Liver (tissue), 8 donors: ENCODE measurements at regions not wholly inside any gene's neighbourhood (a gene's known extent, or its start where the extent isn't known, plus 50 kb on each side); places are given as distances from the start of the nearest gene placed in this dataset.

ENCODE experiments used
- DNase-seq: peaks from one replicate; pipeline ENCODE4 v3.0.0-alpha.2; 2017; ENCODE audit warnings: low spot score
- H3K27ac ChIP-seq, 2 donors: one replicate each; pipeline ENCODE4 v1.7.0; 2013; ENCODE audit warnings: inconsistent platforms in 2 of 2, low read length in 2 of 2, control low read depth in 1 of 2, low read depth in 1 of 2, mild to moderate bottlenecking in 1 of 2
- H3K27me3 ChIP-seq, 4 donors: one replicate each; pipeline versions ENCODE4 v1.6.1 to v1.7.0; 2013; ENCODE audit warnings: low read length in 3 of 4, inconsistent platforms in 1 of 4, mild to moderate bottlenecking in 1 of 4, moderate library complexity in 1 of 4; ENCODE audit not compliant: control insufficient read depth in 4 of 4, insufficient read depth in 4 of 4
- H3K36me3 ChIP-seq, 4 donors: one replicate each; pipeline versions ENCODE4 v1.6.1 to v1.7.0; 2013; ENCODE audit warnings: low read length in 3 of 4, mild to moderate bottlenecking in 3 of 4, low read depth in 1 of 4, moderate library complexity in 1 of 4; ENCODE audit not compliant: control insufficient read depth in 4 of 4, insufficient read depth in 3 of 4
- H3K4me1 ChIP-seq, 4 donors: one replicate each; pipeline versions ENCODE4 v1.6.1 to v1.7.0; 2013; ENCODE audit warnings: low read length in 3 of 4, mild to moderate bottlenecking in 3 of 4, moderate library complexity in 1 of 4; ENCODE audit not compliant: control insufficient read depth in 4 of 4, insufficient read depth in 4 of 4
- H3K4me3 ChIP-seq, 3 donors: one replicate each; pipeline versions ENCODE4 v1.6.1 to v1.7.0; 2013; ENCODE audit warnings: low read length in 3 of 3, control low read depth in 1 of 3, low read depth in 1 of 3, mild to moderate bottlenecking in 1 of 3
- H3K9ac ChIP-seq, 2 donors: one replicate each; pipeline ENCODE4 v1.7.0; 2013; ENCODE audit warnings: low read length in 2 of 2, mild to moderate bottlenecking in 2 of 2, moderate library complexity in 2 of 2, control low read depth in 1 of 2, low read depth in 1 of 2
- H3K9me3 ChIP-seq, 4 donors: one replicate each; pipeline versions ENCODE4 v1.6.1 to v1.7.0; 2013; ENCODE audit warnings: low read length in 3 of 4; ENCODE audit not compliant: control insufficient read depth in 4 of 4
- CTCF ChIP-seq: fragments of 150-350 bp; IDR thresholded peaks from 2 replicates; pipeline ENCODE4 v1.5.1; 2017; ENCODE audit warnings: improper control_type of control experiment, low read depth, low read length; ENCODE audit not compliant: missing input control
- EGR1 ChIP-seq, 2 donors: IDR thresholded peaks; 2 replicates each; pipeline ENCODE4 v1.6.1; 2016 to 2018; ENCODE audit warnings: antibody characterized with exemption in 2 of 2, low read depth in 2 of 2
- FOXA1 ChIP-seq: IDR thresholded peaks from 2 replicates; pipeline ENCODE4 v1.6.1; 2016; ENCODE audit warnings: antibody characterized with exemption
- FOXA2 ChIP-seq: IDR thresholded peaks from 2 replicates; pipeline ENCODE4 v1.6.1; 2016; ENCODE audit warnings: antibody characterized with exemption
- GABPA ChIP-seq, 2 donors: IDR thresholded peaks in 1 of 2; conservative IDR thresholded peaks in 1 of 2; 2 replicates each; pipeline ENCODE4 v1.6.1; 2016; ENCODE audit warnings: antibody characterized with exemption in 2 of 2, mild to moderate bottlenecking in 1 of 2, moderate library complexity in 1 of 2
- HNF4A ChIP-seq, 2 donors: conservative IDR thresholded peaks; 2 replicates each; pipeline ENCODE4 v1.6.1; 2016; ENCODE audit warnings: antibody characterized with exemption in 2 of 2, mild to moderate bottlenecking in 2 of 2
- HNF4G ChIP-seq: IDR thresholded peaks from 2 replicates; pipeline ENCODE4 v1.6.1; 2016; ENCODE audit warnings: antibody characterized with exemption
- JUND ChIP-seq, 2 donors: IDR thresholded peaks; 2 replicates each; pipeline ENCODE4 v1.6.1; 2016; ENCODE audit warnings: antibody characterized with exemption in 2 of 2
- MAX ChIP-seq: IDR thresholded peaks from 2 replicates; pipeline ENCODE4 v1.6.1; 2016; ENCODE audit warnings: antibody characterized with exemption
- NR2F2 ChIP-seq: IDR thresholded peaks from 2 replicates; pipeline ENCODE4 v1.6.1; 2016; ENCODE audit warnings: antibody characterized with exemption
- RAD21 ChIP-seq, 2 donors: IDR thresholded peaks; 2 replicates each; pipeline ENCODE4 v1.6.1; 2016; ENCODE audit warnings: antibody characterized with exemption in 2 of 2, mild to moderate bottlenecking in 2 of 2
- REST ChIP-seq: IDR thresholded peaks from 2 replicates; pipeline ENCODE4 v1.6.1; 2016; ENCODE audit warnings: antibody characterized with exemption, mild to moderate bottlenecking
- RXRA ChIP-seq, 2 donors: IDR thresholded peaks; 2 replicates each; pipeline ENCODE4 v1.6.1; 2017 to 2018; ENCODE audit warnings: antibody characterized with exemption in 2 of 2, mild to moderate bottlenecking in 1 of 2
- SP1 ChIP-seq: IDR thresholded peaks from 2 replicates; pipeline ENCODE4 v1.6.1; 2018; ENCODE audit warnings: antibody characterized with exemption, mild to moderate bottlenecking
- TAF1 ChIP-seq: conservative IDR thresholded peaks from 2 replicates; pipeline ENCODE4 v1.6.1; 2016; ENCODE audit warnings: antibody characterized with exemption, mild to moderate bottlenecking
- YY1 ChIP-seq: IDR thresholded peaks from 2 replicates; pipeline ENCODE4 v1.6.1; 2016; ENCODE audit warnings: antibody characterized with exemption, mild to moderate bottlenecking
- ZBTB33 ChIP-seq: IDR thresholded peaks from 2 replicates; pipeline ENCODE4 v1.6.1; 2016; ENCODE audit warnings: antibody characterized with exemption
- WGBS: extraction: QIAGEN DNeasy Blood & Tissue Kit; methylation state at CpG from one replicate; pipeline ENCODE4 v1.1.7; 2013; 5-methylcytosine and 5-hydroxymethylcytosine counted together
- donor health status: healthy.
- donor health status: healthy.
- donor health status: healthy.
- donor health status: healthy.
- donor health status: healthy.

- no peak overlapping the region for H3K9ac ChIP-seq
- WGBS: 96% methylated on average over 1 of the region's 1 CpG
- H3K9me3 ChIP-seq: no peaks in the 10 kb centered on the region
- TF ChIP-seq CTCF (no peak), FOXA2 (no peak), FOXA1 (no peak), EGR1 (IDR thresholded peaks at IDR 0.05; ENCODE audit: low read depth in 2 of 2) (no peak), SP1 (no peak), RAD21 (IDR thresholded peaks at IDR 0.05) (no peak), TAF1 (no peak), YY1 (no peak), NR2F2 (no peak), ZBTB33 (no peak), REST (no peak), HNF4G (no peak), GABPA (IDR thresholded peaks at IDR 0.05 in 1 of 2, conservative IDR thresholded peaks at IDR 0.05 in 1 of 2) (no peak), RXRA (IDR thresholded peaks at IDR 0.05) (no peak), HNF4A (conservative IDR thresholded peaks at IDR 0.05) (no peak), MAX (no peak), JUND (IDR thresholded peaks at IDR 0.05) (no peak)
- H3K36me3 ChIP-seq: no peaks in the 10 kb centered on the region
- no peaks in the 10 kb centered on the region for H3K27me3 ChIP-seq
- DNase-seq: no peak
- no peak overlapping the region for H3K27ac ChIP-seq
- H3K4me1 ChIP-seq: no peaks in the 10 kb centered on the region
- H3K4me3 ChIP-seq: no peak overlapping the region
Measured at GRCh38 chr4:123014038-123014437, 91.6 kb upstream of the NUDT6 start.

- no peak for TF ChIP-seq EGR1 (IDR thresholded peaks at IDR 0.05; ENCODE audit: low read depth in 2 of 2)
- WGBS: 97% methylated on average over 7 of the region's 8 CpGs
Measured at GRCh38 chr4:123017078-123017477, 94.7 kb upstream of the NUDT6 start.

More at GRCh38 chr4:123017078-123017477, 94.7 kb upstream of the NUDT6 start:
- DNase-seq: no peak
- Histone ChIP-seq H3K36me3 (no peaks in the 10 kb centered on the region), H3K9ac (no peak overlapping the region), H3K9me3 (no peaks in the 10 kb centered on the region), H3K4me1 (no peaks in the 10 kb centered on the region), H3K27ac (no peak overlapping the region), H3K4me3 (no peak overlapping the region), H3K27me3 (no peaks in the 10 kb centered on the region)
